GM21447 (cell line): ENCODE measurements at regions not wholly inside any gene's neighbourhood (a gene's known extent, or its start where the extent isn't known, plus 50 kb on each side); places are given as distances from the start of the nearest gene placed in this dataset.

Experiments used
- ATAC-seq: cut with Tn5 transposase; IDR thresholded peaks from one replicate; pipeline ENCODE4 v1.9.1; 2021; ENCODE audit not compliant: unreplicated experiment

GRCh38 chr13:103188713-103189326 lies 122.6 kb upstream of the SLC10A2 start:
- ATAC-seq: peak; percentile 63

- ATAC-seq: no peak
These were observed 121.5 kb upstream of the SLC10A2 start for GRCh38 chr13:103187721-103188156.

- no peak for ATAC-seq
These were observed 118.2 kb upstream of the SLC10A2 start for GRCh38 chr13:103184413-103184812.

GRCh38 chr13:103178986-103179943 lies 113.0 kb upstream of the SLC10A2 start:
- no peak for ATAC-seq

GRCh38 chr13:103174966-103175365 lies 108.7 kb upstream of the SLC10A2 start:
- no peak for ATAC-seq

GRCh38 chr13:103168901-103169508 lies 102.8 kb upstream of the SLC10A2 start:
- ATAC-seq: no peak

- no peak for ATAC-seq
These were observed 98.0 kb upstream of the SLC10A2 start for GRCh38 chr13:103164251-103164650.

GRCh38 chr13:103161476-103161875 lies 95.3 kb upstream of the SLC10A2 start:
- no peak for ATAC-seq

GRCh38 chr13:103157434-103158145 lies 91.4 kb upstream of the SLC10A2 start:
- no peak for ATAC-seq

- no peak for ATAC-seq
These were observed 90.8 kb upstream of the SLC10A2 start for GRCh38 chr13:103157016-103157415.

- ATAC-seq: no peak
These were observed 90.3 kb upstream of the SLC10A2 start for GRCh38 chr13:103156346-103156998.

GRCh38 chr13:103153466-103153865 lies 87.2 kb upstream of the SLC10A2 start:
- no peak for ATAC-seq

- no peak for ATAC-seq
These were observed 81.7 kb upstream of the SLC10A2 start for GRCh38 chr13:103147961-103148360.

- no peak for ATAC-seq
These were observed 79.2 kb upstream of the SLC10A2 start for GRCh38 chr13:103145442-103145841.

GRCh38 chr13:103143432-103143831 lies 77.2 kb upstream of the SLC10A2 start:
- no peak for ATAC-seq

GRCh38 chr13:103142151-103142550 lies 75.9 kb upstream of the SLC10A2 start:
- no peak for ATAC-seq

GRCh38 chr13:103140001-103140671 lies 73.9 kb upstream of the SLC10A2 start:
- ATAC-seq: peak; percentile 91

GRCh38 chr13:103134271-103134670 lies 68.1 kb upstream of the SLC10A2 start:
- peak; percentile 39 for ATAC-seq

GRCh38 chr13:103133556-103133955 lies 67.3 kb upstream of the SLC10A2 start:
- ATAC-seq: no peak

GRCh38 chr13:103130681-103131210 lies 64.5 kb upstream of the SLC10A2 start:
- peak; percentile 80 for ATAC-seq
